ENCODE measurements at regions not wholly inside any gene's neighbourhood (a gene's known extent, or its start where the extent isn't known, plus 50 kb on each side); places are given as distances from the start of the nearest gene placed in this dataset.

DNA sequence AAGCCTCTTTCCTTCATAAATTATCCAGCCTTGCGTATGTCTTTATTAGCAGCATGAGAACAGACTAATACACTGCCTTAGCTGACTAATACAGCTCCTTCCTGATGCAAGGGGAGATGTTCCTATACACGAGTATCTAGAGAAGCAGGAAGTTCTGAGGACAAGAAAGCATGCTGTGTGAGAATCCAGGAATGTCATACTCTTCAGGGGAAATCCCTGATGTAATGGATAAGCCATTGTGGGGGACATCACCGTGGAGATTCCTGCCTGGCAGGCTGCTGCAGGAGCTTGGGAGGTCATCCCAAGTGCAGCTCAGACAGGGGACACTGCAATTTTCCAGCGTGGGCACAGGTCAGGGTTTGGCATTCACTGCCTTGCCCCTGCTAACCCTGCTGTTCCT is 476.9 kb downstream of the NR2F2 start:
- no peak overlapping the region for H3K27ac ChIP-seq (replicated peaks)
- no peaks in the 10 kb centered on the region for H3K4me1 ChIP-seq
- intact Hi-C loops (cut with micrococcal nuclease) = no loop called here
- DNase-seq = no peak
- H3K27me3 ChIP-seq (ENCODE audit: low read depth) = peaks cover 7% of the 10 kb centered on the region
- TF ChIP-seq CTCF (IDR thresholded peaks at IDR 0.05; ENCODE audit: borderline replicate concordance) = no peak
- H3K4me3 ChIP-seq = no peak overlapping the region
- no peaks in the 10 kb centered on the region for H3K9me3 ChIP-seq (replicated peaks)
- no peaks in the 10 kb centered on the region for H3K36me3 ChIP-seq

DNA sequence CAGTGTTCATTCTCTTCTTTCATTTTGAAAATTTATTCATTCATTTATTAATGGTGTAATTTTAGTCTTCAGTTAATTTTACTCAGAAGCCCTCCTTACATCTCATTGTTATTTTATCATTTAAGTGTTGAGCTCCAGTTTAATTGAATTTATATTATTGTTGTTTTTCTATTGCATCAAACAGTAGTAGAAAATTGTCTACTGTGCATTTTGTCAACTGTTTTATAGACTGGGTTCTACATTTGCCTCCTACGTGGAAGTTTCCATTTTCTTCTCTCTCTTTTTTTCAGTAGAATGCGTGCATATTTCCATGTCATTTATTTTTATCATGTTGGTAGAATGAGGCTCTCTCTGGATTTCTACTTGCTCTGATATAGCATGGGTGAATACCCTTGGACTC is 487.4 kb downstream of the NR2F2 start:
- H3K36me3 ChIP-seq = no peaks in the 10 kb centered on the region
- H3K4me1 ChIP-seq = no peaks in the 10 kb centered on the region
- no peaks in the 10 kb centered on the region for H3K9me3 ChIP-seq (replicated peaks)
- H3K27ac ChIP-seq (replicated peaks) = no peak overlapping the region
- intact Hi-C loops (cut with micrococcal nuclease) = no loop called here
- DNase-seq = no peak
- H3K27me3 ChIP-seq (ENCODE audit: low read depth) = peaks cover 10% of the 10 kb centered on the region
- no peak for TF ChIP-seq CTCF (IDR thresholded peaks at IDR 0.05; ENCODE audit: borderline replicate concordance)
- no peak overlapping the region for H3K4me3 ChIP-seq

DNA sequence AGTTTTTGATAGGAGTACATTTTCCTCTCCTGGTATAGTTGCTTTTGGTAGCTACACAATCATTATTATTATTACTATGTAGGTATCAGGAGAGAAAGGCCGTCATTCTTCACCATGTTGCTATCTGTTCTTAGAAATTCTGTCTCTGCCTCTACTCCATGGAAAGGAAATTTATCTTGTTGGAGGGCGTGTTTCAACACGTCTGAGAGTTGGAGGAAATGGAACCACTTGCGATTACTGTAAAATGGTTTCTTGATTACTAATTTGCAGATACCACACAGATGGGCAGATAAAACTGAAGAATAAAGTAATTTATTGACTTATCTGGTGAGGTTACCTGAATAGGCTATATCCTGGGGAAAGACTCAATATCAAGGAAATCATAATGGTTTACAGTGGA is 488.4 kb downstream of the NR2F2 start:
- Histone ChIP-seq H3K36me3 (no peaks in the 10 kb centered on the region), H3K4me1 (no peaks in the 10 kb centered on the region), H3K9me3 (replicated peaks) (no peaks in the 10 kb centered on the region), H3K4me3 (no peak overlapping the region), H3K27me3 (ENCODE audit: low read depth) (peaks cover 14% of the 10 kb centered on the region), H3K27ac (replicated peaks) (no peak overlapping the region)
- intact Hi-C loops (cut with micrococcal nuclease) = no loop called here
- DNase-seq = no peak
- no peak for TF ChIP-seq CTCF (IDR thresholded peaks at IDR 0.05; ENCODE audit: borderline replicate concordance)

DNA sequence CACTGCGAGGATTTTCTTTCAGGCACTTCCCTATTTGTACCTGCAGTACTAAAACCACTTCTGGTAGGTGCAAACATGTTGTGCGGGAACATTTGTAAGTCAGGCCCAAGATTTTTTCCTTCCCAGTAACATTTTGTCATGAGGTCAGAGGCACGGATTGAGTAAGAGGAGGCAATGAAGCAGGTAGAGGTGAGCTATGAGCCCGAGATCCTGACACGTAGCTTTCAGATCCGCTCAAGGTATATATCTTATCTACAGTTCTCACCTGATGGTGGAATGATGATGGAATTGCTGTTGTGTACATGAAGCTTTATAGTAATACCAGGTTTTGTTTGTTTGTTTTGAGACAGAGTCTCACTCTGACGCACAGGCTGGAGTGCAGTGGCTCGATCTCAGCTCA is 497.5 kb downstream of the NR2F2 start:
- Histone ChIP-seq H3K9me3 (replicated peaks) (no peaks in the 10 kb centered on the region), H3K4me3 (no peak overlapping the region), H3K4me1 (no peaks in the 10 kb centered on the region), H3K27ac (replicated peaks) (no peak overlapping the region), H3K27me3 (ENCODE audit: low read depth) (peaks cover 4% of the 10 kb centered on the region), H3K36me3 (no peaks in the 10 kb centered on the region)
- no peak for DNase-seq
- intact Hi-C loops (cut with micrococcal nuclease) = no loop called here
- no peak for TF ChIP-seq CTCF (IDR thresholded peaks at IDR 0.05; ENCODE audit: borderline replicate concordance)

- Histone ChIP-seq H3K27me3 (ENCODE audit: low read depth) (no peaks in the 10 kb centered on the region), H3K36me3 (no peaks in the 10 kb centered on the region), H3K27ac (replicated peaks) (no peak overlapping the region), H3K4me1 (no peaks in the 10 kb centered on the region), H3K9me3 (replicated peaks) (peaks cover 23% of the 10 kb centered on the region), H3K4me3 (no peak overlapping the region)
- intact Hi-C loops (cut with micrococcal nuclease) = no loop called here
- TF ChIP-seq CTCF (IDR thresholded peaks at IDR 0.05; ENCODE audit: borderline replicate concordance) = no peak
- DNase-seq = no peak
Observed at GRCh38 chr15:96837241-96837970, 506.9 kb downstream of the NR2F2 start.
